Esophagus squamous epithelium (tissue), 5 donors: ENCODE measurements at regions not wholly inside any gene's neighbourhood (a gene's known extent, or its start where the extent isn't known, plus 50 kb on each side); places are given as distances from the start of the nearest gene placed in this dataset.

Source experiments
- DNase-seq: peaks from one replicate; lab custom pipeline; 2025; lab: John Stamatoyannopoulos, UW
- H3K27ac ChIP-seq, 4 donors: fragments of 200-600 bp; sonication (generic); one replicate each; pipeline ENCODE4 v1.5.1; 2016 to 2019; ENCODE audit warnings: mild to moderate bottlenecking in 1 of 4
- H3K27me3 ChIP-seq, 4 donors: fragments of 200-600 bp; sonication (generic); 1 replicate in 3 of 4; 2 replicates in 1 of 4; pipeline versions ENCODE4 v1.5.1 to v1.6.0; 2017 to 2021; ENCODE audit warnings: antibody characterized with exemption in 1 of 4
- H3K36me3 ChIP-seq, 3 donors: fragments of 200-600 bp; sonication (generic); one replicate each; pipeline ENCODE4 v1.5.1; 2016 to 2019
- H3K4me1 ChIP-seq, 3 donors: fragments of 200-600 bp; sonication (generic); one replicate each; pipeline ENCODE4 v1.5.1; 2017 to 2019
- H3K4me3 ChIP-seq, 4 donors: fragments of 200-600 bp; sonication (generic); 1 replicate in 3 of 4; 2 replicates in 1 of 4; pipeline ENCODE4 v1.5.1; 2016 to 2019; ENCODE audit warnings: mild to moderate bottlenecking in 2 of 4, moderate library complexity in 1 of 4
- H3K9me3 ChIP-seq, 3 donors: fragments of 200-600 bp; sonication (generic); one replicate each; pipeline ENCODE4 v1.5.1; 2016 to 2019
- CTCF ChIP-seq, 6 experiments: fragments of 450-650 bp in 4 of 6; fragments of 200-600 bp in 2 of 6; sonication (generic) in 2 of 6; IDR thresholded peaks; one replicate each; pipeline ENCODE4 v1.5.1; 2016 to 2019; ENCODE audit warnings: antibody characterized with exemption in 6 of 6, mild to moderate bottlenecking in 4 of 6, moderate library complexity in 4 of 6
- POLR2A ChIP-seq, 4 donors: fragments of 450-650 bp; IDR thresholded peaks; one replicate each; pipeline ENCODE4 v1.6.1; 2017; ENCODE audit warnings: antibody characterized with exemption in 4 of 4, mild to moderate bottlenecking in 4 of 4, moderate library complexity in 3 of 4
- WGBS, 2 donors: methylation state at CpG; one replicate each; pipeline ENCODE4 v1.1.5; 2018; 5-methylcytosine and 5-hydroxymethylcytosine counted together
- intact Hi-C: fragments of 100-400 bp; cut with DNase I; formaldehyde crosslinking; loops from one replicate; pipeline ENCODE4 v1.15.0; 2022
- donor health status: DM: yes; HTN: yes; CAD: no.

GRCh38 chr5:38782180-38782835 is 63.5 kb upstream of the OSMR start:
- peak overlapping the region in 3 of 4 donors; percentile 37 to 59 (median 47) for H3K27ac ChIP-seq

DNA sequence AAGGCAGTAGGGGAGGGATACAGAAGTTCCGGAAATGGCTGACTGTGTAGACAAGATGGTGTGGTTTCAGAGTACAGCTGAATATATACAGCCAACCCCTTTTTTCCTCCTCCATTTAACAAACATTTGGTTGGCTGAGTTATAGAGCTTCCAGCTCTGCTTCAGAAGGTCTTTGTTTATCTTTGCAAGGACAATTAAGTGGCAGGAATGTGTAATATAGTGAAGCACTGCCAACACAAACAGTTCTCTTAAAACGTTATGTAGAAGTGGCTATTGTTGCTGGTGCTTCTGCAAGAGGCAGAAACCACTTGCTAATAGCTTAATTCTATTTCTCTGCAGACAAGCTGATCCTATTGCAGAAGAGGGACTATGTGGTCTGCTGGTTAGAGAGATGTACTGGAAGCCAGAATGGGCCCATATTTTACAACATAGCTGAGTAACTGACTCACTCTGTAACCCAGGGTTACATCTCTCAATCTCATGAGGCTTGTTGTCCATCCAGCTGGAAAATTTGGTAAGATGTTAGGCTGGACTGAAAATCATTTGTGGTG is 62.7 kb upstream of the OSMR start:
- no peaks in the 10 kb centered on the region for H3K9me3 ChIP-seq
- peaks cover 0 to 33% (median 0%) of the 10 kb centered on the region in 3 donors for H3K4me1 ChIP-seq
- 22 to 24% methylated on average over 2 of the region's 2 CpGs for WGBS, 2 donors
- H3K27ac ChIP-seq = peak overlapping the region in 3 of 4 donors; percentile 37 to 60 (median 59)
- no peak for TF ChIP-seq POLR2A (IDR thresholded peaks at IDR 0.05)
- TF ChIP-seq CTCF (IDR thresholded peaks at IDR 0.05) = peak in 4 of 6 experiments; percentile 12 to 28 (median 24)
- no peaks in the 10 kb centered on the region for H3K27me3 ChIP-seq
- no peaks in the 10 kb centered on the region for H3K36me3 ChIP-seq
- no peak overlapping the region for H3K4me3 ChIP-seq
- no peak for DNase-seq
- intact Hi-C loops = no loop called here

More at GRCh38 chr5:38782180-38782835, 63.5 kb upstream of the OSMR start:
- WGBS, 2 donors = 68 to 71% methylated on average over 1 of the region's 1 CpG
- DNase-seq = no peak
- Histone ChIP-seq H3K36me3 (no peaks in the 10 kb centered on the region), H3K4me1 (peaks cover 0 to 33% (median 0%) of the 10 kb centered on the region in 3 donors), H3K4me3 (no peak overlapping the region), H3K27me3 (no peaks in the 10 kb centered on the region), H3K9me3 (no peaks in the 10 kb centered on the region)
- intact Hi-C loops = no loop called here
- TF ChIP-seq CTCF (IDR thresholded peaks at IDR 0.05) (no peak), POLR2A (IDR thresholded peaks at IDR 0.05) (no peak)

- DNase-seq = no peak
- Histone ChIP-seq H3K4me1 (peaks cover 0 to 1% (median 0%) of the 10 kb centered on the region in 3 donors), H3K9me3 (no peaks in the 10 kb centered on the region), H3K36me3 (no peaks in the 10 kb centered on the region), H3K4me3 (no peak overlapping the region), H3K27ac (no peak overlapping the region), H3K27me3 (no peaks in the 10 kb centered on the region)
- TF ChIP-seq POLR2A (IDR thresholded peaks at IDR 0.05) = no peak
- no peak for TF ChIP-seq CTCF (IDR thresholded peaks at IDR 0.05)
- intact Hi-C loops = no loop called here
- WGBS, 2 donors = 79 to 93% methylated on average over 2 of the region's 2 CpGs
These were observed 56.7 kb upstream of the OSMR start for GRCh38 chr5:38789134-38789533.

- intact Hi-C loops = no loop called here
- 75 to 81% methylated on average over 2 of the region's 2 CpGs for WGBS, 2 donors
- no peak for DNase-seq
- Histone ChIP-seq H3K27me3 (no peaks in the 10 kb centered on the region), H3K27ac (no peak overlapping the region), H3K4me3 (no peak overlapping the region), H3K9me3 (no peaks in the 10 kb centered on the region), H3K4me1 (no peaks in the 10 kb centered on the region), H3K36me3 (no peaks in the 10 kb centered on the region)
- no peak for TF ChIP-seq POLR2A (IDR thresholded peaks at IDR 0.05)
- no peak for TF ChIP-seq CTCF (IDR thresholded peaks at IDR 0.05)
These were observed 56.0 kb upstream of the OSMR start for GRCh38 chr5:38789777-38790176.

- Histone ChIP-seq H3K27me3 (no peaks in the 10 kb centered on the region), H3K36me3 (no peaks in the 10 kb centered on the region), H3K4me1 (peaks cover 0 to 2% (median 0%) of the 10 kb centered on the region in 3 donors), H3K27ac (no peak overlapping the region), H3K9me3 (no peaks in the 10 kb centered on the region), H3K4me3 (no peak overlapping the region)
- TF ChIP-seq POLR2A (IDR thresholded peaks at IDR 0.05) = no peak
- no peak for TF ChIP-seq CTCF (IDR thresholded peaks at IDR 0.05)
- WGBS, 2 donors = 89 to 94% methylated on average over 1 of the region's 1 CpG
- intact Hi-C loops = no loop called here
- no peak for DNase-seq
These were observed 55.5 kb upstream of the OSMR start for GRCh38 chr5:38790268-38790667.
